ENCODE measurements at regions not wholly inside any gene's neighbourhood (a gene's known extent, or its start where the extent isn't known, plus 50 kb on each side); places are given as distances from the start of the nearest gene placed in this dataset.

GRCh38 chr3:40701016-40701588 lies 176.3 kb downstream of the ZNF621 start:
- Histone ChIP-seq H3K79me2 (ENCODE audit: control insufficient read depth, insufficient read depth, low read length) (no peaks in the 10 kb centered on the region), H3K4me2 (ENCODE audit: control insufficient read depth, extremely low read depth, insufficient read depth, low read depth, low read length) (no peak overlapping the region), H3K36me3 (ENCODE audit: control insufficient read depth in 2 of 2, extremely low read depth in 1 of 2, insufficient read depth in 2 of 2, low read length in 2 of 2) (no peaks in the 10 kb centered on the region), H3K27me3 (ENCODE audit: control insufficient read depth, extremely low read depth, insufficient read depth, low read length) (no peaks in the 10 kb centered on the region), H4K20me1 (ENCODE audit: control insufficient read depth, extremely low read depth, insufficient read depth, low read length) (no peaks in the 10 kb centered on the region), H3K27ac (ENCODE audit: control insufficient read depth, insufficient read depth, low read length) (no peak overlapping the region), H3K9me1 (ENCODE audit: control insufficient read depth, extremely low read depth, insufficient read depth, low read length) (no peaks in the 10 kb centered on the region), H3K9ac (ENCODE audit: control insufficient read depth, extremely low read depth, insufficient read depth, low read length) (no peak overlapping the region), H3K4me3 (ENCODE audit: control insufficient read depth in 2 of 3, extremely low read depth in 1 of 3, insufficient read depth in 2 of 3, low read depth in 1 of 3, low read length in 3 of 3) (no peak overlapping the region), H3K4me1 (ENCODE audit: control insufficient read depth, extremely low read depth, insufficient read depth, low read length) (no peaks in the 10 kb centered on the region), H3K9me3 (ENCODE audit: control insufficient read depth, low read depth, low read length) (no peaks in the 10 kb centered on the region), H2AFZ (ENCODE audit: control insufficient read depth, low read length) (no peak overlapping the region)
- TF ChIP-seq EZH2 (IDR thresholded peaks at IDR 0.05; ENCODE audit: low read length) = no peak
- TF ChIP-seq, protein P1, sequence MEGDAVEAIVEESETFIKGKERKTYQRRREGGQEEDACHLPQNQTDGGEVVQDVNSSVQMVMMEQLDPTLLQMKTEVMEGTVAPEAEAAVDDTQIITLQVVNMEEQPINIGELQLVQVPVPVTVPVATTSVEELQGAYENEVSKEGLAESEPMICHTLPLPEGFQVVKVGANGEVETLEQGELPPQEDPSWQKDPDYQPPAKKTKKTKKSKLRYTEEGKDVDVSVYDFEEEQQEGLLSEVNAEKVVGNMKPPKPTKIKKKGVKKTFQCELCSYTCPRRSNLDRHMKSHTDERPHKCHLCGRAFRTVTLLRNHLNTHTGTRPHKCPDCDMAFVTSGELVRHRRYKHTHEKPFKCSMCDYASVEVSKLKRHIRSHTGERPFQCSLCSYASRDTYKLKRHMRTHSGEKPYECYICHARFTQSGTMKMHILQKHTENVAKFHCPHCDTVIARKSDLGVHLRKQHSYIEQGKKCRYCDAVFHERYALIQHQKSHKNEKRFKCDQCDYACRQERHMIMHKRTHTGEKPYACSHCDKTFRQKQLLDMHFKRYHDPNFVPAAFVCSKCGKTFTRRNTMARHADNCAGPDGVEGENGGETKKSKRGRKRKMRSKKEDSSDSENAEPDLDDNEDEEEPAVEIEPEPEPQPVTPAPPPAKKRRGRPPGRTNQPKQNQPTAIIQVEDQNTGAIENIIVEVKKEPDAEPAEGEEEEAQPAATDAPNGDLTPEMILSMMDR (optimal IDR thresholded peaks at IDR 0.05 in 1 of 3, IDR thresholded peaks at IDR 0.05 in 1 of 3, conservative IDR thresholded peaks at IDR 0.05 in 1 of 3; ENCODE audit: extremely low read depth in 1 of 3, insufficient read depth in 2 of 3, low read length in 3 of 3) = no peak
- DNase-seq (ENCODE audit: low read depth, low spot score) (no peak), FAIRE-seq (no peak)
- dilution Hi-C loops (cut with MboI; ENCODE audit: extremely low pct_ligation_motif_present, low sequenced_read_pairs) = no loop called here

GRCh38 chr3:40704224-40704623 lies 179.5 kb downstream of the ZNF621 start:
- Histone ChIP-seq H3K27ac (ENCODE audit: control insufficient read depth, insufficient read depth, low read length) (no peak overlapping the region), H3K4me3 (ENCODE audit: control insufficient read depth in 2 of 3, extremely low read depth in 1 of 3, insufficient read depth in 2 of 3, low read depth in 1 of 3, low read length in 3 of 3) (no peak overlapping the region), H3K27me3 (ENCODE audit: control insufficient read depth, extremely low read depth, insufficient read depth, low read length) (no peaks in the 10 kb centered on the region), H3K4me1 (ENCODE audit: control insufficient read depth, extremely low read depth, insufficient read depth, low read length) (no peaks in the 10 kb centered on the region), H3K9me1 (ENCODE audit: control insufficient read depth, extremely low read depth, insufficient read depth, low read length) (no peaks in the 10 kb centered on the region), H4K20me1 (ENCODE audit: control insufficient read depth, extremely low read depth, insufficient read depth, low read length) (no peaks in the 10 kb centered on the region), H2AFZ (ENCODE audit: control insufficient read depth, low read length) (no peak overlapping the region), H3K4me2 (ENCODE audit: control insufficient read depth, extremely low read depth, insufficient read depth, low read depth, low read length) (no peak overlapping the region), H3K9ac (ENCODE audit: control insufficient read depth, extremely low read depth, insufficient read depth, low read length) (no peak overlapping the region), H3K9me3 (ENCODE audit: control insufficient read depth, low read depth, low read length) (no peaks in the 10 kb centered on the region), H3K36me3 (ENCODE audit: control insufficient read depth in 2 of 2, extremely low read depth in 1 of 2, insufficient read depth in 2 of 2, low read length in 2 of 2) (no peaks in the 10 kb centered on the region), H3K79me2 (ENCODE audit: control insufficient read depth, insufficient read depth, low read length) (no peaks in the 10 kb centered on the region)
- no peak for DNase-seq (ENCODE audit: low read depth, low spot score)
- TF ChIP-seq, protein P1 (optimal IDR thresholded peaks at IDR 0.05 in 1 of 3, IDR thresholded peaks at IDR 0.05 in 1 of 3, conservative IDR thresholded peaks at IDR 0.05 in 1 of 3; ENCODE audit: extremely low read depth in 1 of 3, insufficient read depth in 2 of 3, low read length in 3 of 3) = no peak
- TF ChIP-seq EZH2 (IDR thresholded peaks at IDR 0.05; ENCODE audit: low read length) = no peak
- FAIRE-seq = no peak
- dilution Hi-C loops (cut with MboI; ENCODE audit: extremely low pct_ligation_motif_present, low sequenced_read_pairs) = no loop called here

Data from keratinocyte (primary cell).